CD4-positive, alpha-beta T cell treated with Interleukin-6 for 4 hours (primary cell): ENCODE measurements at regions not wholly inside any gene's neighbourhood (a gene's known extent, or its start where the extent isn't known, plus 50 kb on each side); places are given as distances from the start of the nearest gene placed in this dataset.

Experiments
- DNase-seq: peaks from one replicate; pipeline ENCODE4 v3.0.0-alpha.2; 2020; ENCODE audit warnings: mixed read lengths

GRCh38 chr12:114744285-114744684 is 60.3 kb upstream of the TBX3 start:
- DNase-seq = no peak

- DNase-seq = no peak
Observed at GRCh38 chr12:114743799-114744198, 59.8 kb upstream of the TBX3 start.

GRCh38 chr12:114743289-114743688 is 59.3 kb upstream of the TBX3 start:
- no peak for DNase-seq

GRCh38 chr12:114742363-114742762 is 58.4 kb upstream of the TBX3 start:
- DNase-seq = no peak

- DNase-seq = no peak
Observed at GRCh38 chr12:114741940-114742339, 58.0 kb upstream of the TBX3 start.

GRCh38 chr12:114740448-114740847 is 56.5 kb upstream of the TBX3 start:
- no peak for DNase-seq

- no peak for DNase-seq
Observed at GRCh38 chr12:114738460-114739184, 54.6 kb upstream of the TBX3 start.

- DNase-seq = no peak
Observed at GRCh38 chr12:114735680-114736374, 51.9 kb upstream of the TBX3 start.

GRCh38 chr12:114735011-114735410 is 51.0 kb upstream of the TBX3 start:
- no peak for DNase-seq

- no peak for DNase-seq
Observed at GRCh38 chr12:114733919-114734318, 49.9 kb upstream of the TBX3 start.
